ENCODE measurements at regions not wholly inside any gene's neighbourhood (a gene's known extent, or its start where the extent isn't known, plus 50 kb on each side); places are given as distances from the start of the nearest gene placed in this dataset.

DNA sequence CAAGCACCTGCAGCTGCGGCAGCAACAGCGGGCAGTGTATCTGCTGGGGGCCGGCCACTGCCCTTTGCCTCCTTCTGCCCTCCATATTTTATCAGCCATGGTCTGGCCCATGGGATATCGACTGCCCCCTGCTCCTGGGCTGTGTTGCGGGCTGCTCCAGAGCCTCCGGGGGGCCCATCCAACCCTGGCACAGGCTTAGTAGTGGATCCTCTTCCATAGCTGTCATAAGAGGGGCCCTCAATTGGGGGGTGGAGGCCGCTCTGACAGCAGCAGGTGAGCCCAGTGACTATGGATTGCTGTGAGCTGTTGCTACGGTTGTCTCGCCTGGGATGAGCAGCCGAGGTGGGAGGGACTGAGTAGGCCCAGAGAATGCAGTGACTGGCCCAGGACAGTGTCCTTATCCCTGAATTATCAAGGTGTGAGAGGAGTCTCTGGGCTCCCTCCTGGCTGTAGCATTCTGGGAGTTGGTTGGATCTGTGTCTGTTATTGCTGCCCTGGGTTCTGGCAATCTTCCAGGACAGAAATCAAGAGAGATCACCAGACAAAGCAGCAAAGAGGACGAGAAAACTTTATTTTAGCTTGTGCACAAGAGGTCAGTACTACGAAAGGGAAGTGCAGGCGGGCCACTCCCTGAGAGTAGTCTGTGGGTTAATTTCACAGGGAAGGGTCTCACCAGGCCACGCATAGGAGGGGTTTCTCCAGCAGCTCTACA, 145.1 kb downstream of the ASB1 start:
- Histone ChIP-seq H3K36me3 (no peaks in the 10 kb centered on the region), H3K27ac (no peak overlapping the region), H3K9me3 (no peaks in the 10 kb centered on the region), H3K27me3 (peaks cover 3% of the 10 kb centered on the region), H3K4me1 (peaks cover 8% of the 10 kb centered on the region), H3K4me3 (no peak overlapping the region)
- TF ChIP-seq POLR2AphosphoS5 (IDR thresholded peaks at IDR 0.05) (no peak), EP300 (IDR thresholded peaks at IDR 0.05) (no peak)
- WGBS: 82% methylated on average over 11 of the region's 14 CpGs
- peak in 1 of 2 donors; percentile 71 for DNase-seq (ENCODE audit: low spot score in 2 of 2)

DNA sequence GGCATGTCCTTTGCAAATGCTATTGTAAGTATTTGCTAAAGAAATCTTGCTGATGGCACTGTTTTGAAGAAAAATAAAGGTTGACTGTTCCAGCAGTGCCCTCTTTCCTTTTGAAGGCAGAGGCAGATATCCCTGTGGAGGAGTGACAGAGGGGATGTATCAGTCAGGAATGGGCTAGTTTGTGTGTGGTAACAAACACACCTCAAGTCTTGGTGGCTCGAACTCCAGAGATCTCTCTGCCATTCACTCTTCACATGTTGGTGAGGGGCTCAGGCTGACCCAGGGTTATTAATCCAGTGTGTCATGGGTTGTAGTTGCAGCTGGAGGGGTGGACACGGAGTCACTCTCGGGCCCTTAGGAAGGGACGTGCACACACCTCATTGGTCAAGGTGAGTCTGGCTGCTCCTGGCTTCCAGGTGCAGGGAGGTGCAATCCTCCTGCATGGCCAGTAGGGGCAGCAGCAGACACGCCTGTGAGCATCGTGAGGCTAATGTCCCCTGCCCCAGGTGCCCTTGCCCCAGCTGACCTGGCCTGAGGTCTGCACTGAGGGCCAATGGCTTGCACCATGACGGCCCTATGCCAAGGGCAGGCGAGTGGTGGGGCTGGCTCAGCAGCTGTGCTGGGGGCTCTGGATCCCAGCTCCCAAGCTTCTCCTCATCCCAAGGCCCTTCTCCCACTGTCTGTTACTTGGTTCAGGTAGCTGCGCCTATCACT, 146.5 kb downstream of the ASB1 start:
- peak in 1 of 2 donors; percentile 58 for TF ChIP-seq CTCF (IDR thresholded peaks at IDR 0.05)
- no peak for TF ChIP-seq EP300 (IDR thresholded peaks at IDR 0.05)
- H3K27me3 ChIP-seq: no peaks in the 10 kb centered on the region
- H3K4me1 ChIP-seq: peaks cover 8% of the 10 kb centered on the region
- no peaks in the 10 kb centered on the region for H3K36me3 ChIP-seq
- no peak overlapping the region for H3K27ac ChIP-seq
- no peaks in the 10 kb centered on the region for H3K9me3 ChIP-seq
- peak in 1 of 2 donors; percentile 62 for DNase-seq (ENCODE audit: low spot score in 2 of 2)
- 83% methylated on average over 5 of the region's 9 CpGs for WGBS
- H3K4me3 ChIP-seq: no peak overlapping the region

DNA sequence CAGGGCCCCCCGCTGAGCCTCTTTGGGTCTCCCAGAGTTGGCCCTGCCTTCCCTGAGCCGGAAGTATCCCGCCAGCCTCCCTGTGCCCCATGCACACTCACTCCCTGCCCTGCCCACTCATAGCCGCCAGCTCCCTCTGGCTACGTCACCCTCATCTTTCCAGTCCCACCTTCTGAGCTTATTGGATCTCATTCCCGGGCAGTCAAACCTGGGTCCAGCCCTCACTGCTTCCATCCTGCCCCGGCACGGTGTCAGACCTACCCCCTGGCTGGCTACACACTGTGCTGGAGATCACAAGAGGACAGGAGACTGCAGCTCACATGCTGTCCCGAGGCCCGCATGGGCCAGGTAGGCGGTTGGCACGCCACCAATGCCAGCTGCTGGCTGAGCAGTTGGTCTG, 147.2 kb downstream of the ASB1 start:
- TF ChIP-seq CTCF (IDR thresholded peaks at IDR 0.05): no peak
- no peak for TF ChIP-seq POLR2A (IDR thresholded peaks at IDR 0.05)
- TF ChIP-seq POLR2AphosphoS5 (IDR thresholded peaks at IDR 0.05): no peak
- TF ChIP-seq EP300 (IDR thresholded peaks at IDR 0.05): no peak
- no peaks in the 10 kb centered on the region for H3K36me3 ChIP-seq

DNA sequence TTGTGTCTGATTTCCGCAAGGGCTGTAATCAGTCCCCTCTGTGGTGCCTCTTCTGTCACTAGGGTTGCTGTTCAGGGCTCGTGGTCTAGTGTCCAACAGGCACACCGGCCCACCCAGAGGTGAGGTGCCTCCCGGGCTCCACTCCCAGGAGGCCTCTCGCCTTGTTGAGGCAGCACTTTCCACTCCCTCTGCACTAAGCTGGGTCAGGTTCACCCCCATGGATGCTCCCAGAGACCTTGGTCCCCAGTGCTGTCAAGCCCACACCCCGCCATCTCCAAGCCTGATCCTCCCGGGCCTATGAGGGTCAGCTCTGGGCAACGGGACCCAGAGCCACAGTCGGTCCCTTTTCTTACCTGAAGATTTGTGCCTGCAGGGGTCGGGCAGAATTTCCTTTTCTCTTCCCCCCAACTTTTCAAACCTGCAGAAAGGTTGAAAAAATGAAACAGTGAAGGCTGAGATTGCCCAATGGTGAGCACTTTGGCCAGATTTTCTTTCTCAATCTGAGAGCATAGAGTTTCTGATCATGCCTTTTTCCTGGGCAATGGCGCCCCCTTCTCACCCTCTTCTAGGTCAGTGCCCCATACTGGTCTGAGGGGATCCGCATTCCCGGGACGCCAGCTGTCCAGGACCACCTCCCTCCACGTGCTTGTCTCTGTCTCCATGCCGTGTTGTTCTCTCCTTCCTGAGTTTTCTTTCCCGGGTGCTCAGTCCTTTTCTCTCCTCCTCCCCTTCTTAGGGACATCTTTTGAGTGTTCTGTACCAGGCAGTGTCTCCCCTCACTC, 148.0 kb downstream of the ASB1 start:
- peaks cover under 1% of the 10 kb centered on the region for H3K4me1 ChIP-seq
- TF ChIP-seq POLR2A (IDR thresholded peaks at IDR 0.05): no peak
- no peak for TF ChIP-seq POLR2AphosphoS5 (IDR thresholded peaks at IDR 0.05)
- no peak for TF ChIP-seq CTCF (IDR thresholded peaks at IDR 0.05)
- TF ChIP-seq EP300 (IDR thresholded peaks at IDR 0.05): no peak
- DNase-seq (ENCODE audit: low spot score in 2 of 2): peak in 1 of 2 donors; percentile 61
- H3K27me3 ChIP-seq: no peaks in the 10 kb centered on the region
- 89% methylated on average over 17 of the region's 17 CpGs for WGBS
- H3K4me3 ChIP-seq: no peak overlapping the region
- H3K36me3 ChIP-seq: no peaks in the 10 kb centered on the region
- H3K9me3 ChIP-seq: no peaks in the 10 kb centered on the region
- H3K27ac ChIP-seq: no peak overlapping the region

More for the DNA sequence above, 147.2 kb downstream of the ASB1 start:
- no peaks in the 10 kb centered on the region for H3K9me3 ChIP-seq
- H3K27ac ChIP-seq: no peak overlapping the region
- peak in 1 of 2 donors; percentile 74 for DNase-seq (ENCODE audit: low spot score in 2 of 2)
- H3K4me1 ChIP-seq: peaks cover 8% of the 10 kb centered on the region
- 60% methylated on average over 11 of the region's 12 CpGs for whole genome bisulfite sequencing
- no peaks in the 10 kb centered on the region for H3K27me3 ChIP-seq
- H3K4me3 ChIP-seq: no peak overlapping the region

DNA sequence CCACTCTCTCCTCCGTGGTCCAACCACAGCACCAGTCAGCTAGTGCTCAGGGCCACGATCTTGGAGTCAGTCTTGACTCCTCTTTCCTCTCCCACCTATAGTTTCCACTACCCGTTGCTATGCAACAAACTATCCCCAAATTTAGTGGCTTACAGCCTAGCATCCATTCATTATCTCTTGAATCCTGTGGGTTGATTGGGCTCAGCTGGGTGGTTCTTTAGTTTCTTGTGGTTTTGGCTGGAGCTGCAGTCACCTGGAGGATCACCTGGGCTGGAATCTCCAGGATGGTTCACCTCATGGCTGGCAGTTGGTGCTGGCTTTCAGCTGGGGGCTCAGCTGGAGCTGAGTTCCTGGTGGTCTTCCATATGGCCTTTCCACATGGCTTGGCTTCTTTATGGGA, 149.9 kb downstream of the ASB1 start:
- DNase-seq (ENCODE audit: low spot score in 2 of 2): peak in 1 of 2 donors; percentile 12
- no peak overlapping the region for H3K4me3 ChIP-seq
- TF ChIP-seq CTCF (IDR thresholded peaks at IDR 0.05) (no peak), POLR2A (IDR thresholded peaks at IDR 0.05) (no peak), POLR2AphosphoS5 (IDR thresholded peaks at IDR 0.05) (no peak), EP300 (IDR thresholded peaks at IDR 0.05) (no peak)
- no peaks in the 10 kb centered on the region for H3K4me1 ChIP-seq
- H3K27ac ChIP-seq: no peak overlapping the region
- WGBS: 94% methylated on average over 3 of the region's 3 CpGs
- no peaks in the 10 kb centered on the region for H3K27me3 ChIP-seq
- no peaks in the 10 kb centered on the region for H3K36me3 ChIP-seq
- H3K9me3 ChIP-seq: no peaks in the 10 kb centered on the region

Measured in suprapubic skin (tissue), 4 donors.